Neuronal stem cell (in vitro differentiated cells): ENCODE measurements at regions not wholly inside any gene's neighbourhood (a gene's known extent, or its start where the extent isn't known, plus 50 kb on each side); places are given as distances from the start of the nearest gene placed in this dataset.

Experiments used
- DNase-seq: peaks from one replicate; pipeline ENCODE4 v3.0.0-alpha.2; 2013; ENCODE audit warnings: low spot score
- H2AFZ ChIP-seq: one replicate; pipeline ENCODE4 v1.6.1; 2013; ENCODE audit warnings: mild to moderate bottlenecking, low read length, inconsistent platforms
- H2AK5ac ChIP-seq: 2 replicates; pipeline ENCODE4 v1.6.1; 2013; ENCODE audit warnings: low read depth, mild to moderate bottlenecking, inconsistent platforms, low read length, moderate library complexity, mixed read lengths
- H2BK120ac ChIP-seq: 2 replicates; pipeline ENCODE4 v1.6.1; 2013; ENCODE audit warnings: low read depth, mild to moderate bottlenecking, inconsistent platforms, low read length, moderate library complexity, mixed read lengths
- H2BK12ac ChIP-seq: one replicate; pipeline ENCODE4 v1.6.1; 2013; ENCODE audit warnings: low read length, inconsistent platforms
- H2BK15ac ChIP-seq: 2 replicates; pipeline ENCODE4 v1.6.1; 2013; ENCODE audit warnings: mild to moderate bottlenecking, low read length, inconsistent platforms, mixed read lengths
- H2BK5ac ChIP-seq: one replicate; pipeline ENCODE4 v1.6.1; 2013; ENCODE audit warnings: inconsistent platforms, mild to moderate bottlenecking, low read length, moderate library complexity
- H3K14ac ChIP-seq: one replicate; pipeline ENCODE4 v1.6.1; 2013; ENCODE audit warnings: low read length, inconsistent platforms
- H3K18ac ChIP-seq: 2 replicates; pipeline ENCODE4 v1.6.1; 2013; ENCODE audit warnings: low read length, inconsistent platforms
- H3K23ac ChIP-seq: 2 replicates; pipeline ENCODE4 v1.6.1; 2013; ENCODE audit warnings: low read depth, mild to moderate bottlenecking, mixed read lengths, low read length, inconsistent platforms; ENCODE audit not compliant: poor library complexity
- H3K27ac ChIP-seq: replicated peaks from 3 replicates; pipeline ENCODE4 v1.5.1; 2013; ENCODE audit warnings: low read length, inconsistent platforms
- H3K27me3 ChIP-seq, 3 experiments: 2 replicates each; pipeline ENCODE4 v1.6.1; 2013; ENCODE audit warnings: low read length in 3 of 3, mild to moderate bottlenecking in 2 of 3, inconsistent platforms in 1 of 3, low read depth in 1 of 3, mixed read lengths in 1 of 3, moderate library complexity in 1 of 3; ENCODE audit not compliant: control insufficient read depth in 3 of 3, insufficient read depth in 3 of 3
- H3K36me3 ChIP-seq, 2 donors: replicated peaks in 1 of 2; 2 replicates each; pipeline ENCODE4 v1.6.1; 2013; ENCODE audit warnings: low read length in 2 of 2; ENCODE audit not compliant: control insufficient read depth in 2 of 2, insufficient read depth in 2 of 2
- H3K4ac ChIP-seq: 2 replicates; pipeline ENCODE4 v1.6.1; 2013; ENCODE audit warnings: inconsistent platforms, mild to moderate bottlenecking, low read length, moderate library complexity
- H3K4me1 ChIP-seq, 2 donors: 1 replicate in 1 of 2; 2 replicates in 1 of 2; pipeline ENCODE4 v1.6.1; 2013; ENCODE audit warnings: low read length in 2 of 2, low read depth in 1 of 2; ENCODE audit not compliant: control insufficient read depth in 2 of 2, insufficient read depth in 1 of 2
- H3K4me2 ChIP-seq: one replicate; pipeline ENCODE4 v1.6.1; 2013; ENCODE audit warnings: mild to moderate bottlenecking, low read length, inconsistent platforms; ENCODE audit not compliant: insufficient read depth, poor library complexity, severe bottlenecking
- H3K4me3 ChIP-seq, 2 donors: 2 replicates each; pipeline ENCODE4 v1.5.1; 2013; ENCODE audit warnings: low read length in 2 of 2, mild to moderate bottlenecking in 2 of 2, inconsistent platforms in 1 of 2, moderate library complexity in 1 of 2
- H3K79me1 ChIP-seq: one replicate; pipeline ENCODE4 v1.6.1; 2013; ENCODE audit warnings: low read depth, mild to moderate bottlenecking, inconsistent platforms, low read length, moderate library complexity
- H3K9ac ChIP-seq: one replicate; pipeline ENCODE4 v1.6.1; 2013; ENCODE audit warnings: mild to moderate bottlenecking, low read depth, low read length, inconsistent platforms; ENCODE audit not compliant: poor library complexity
- H3K9me3 ChIP-seq, 2 donors: replicated peaks in 1 of 2; 2 replicates each; pipeline versions ENCODE3 to v1.6.1; 2013; ENCODE audit warnings: low read length in 2 of 2, mild to moderate bottlenecking in 2 of 2, inconsistent platforms in 1 of 2, low read depth in 1 of 2, mixed read lengths in 1 of 2, moderate library complexity in 1 of 2; ENCODE audit not compliant: control insufficient read depth in 2 of 2, insufficient read depth in 1 of 2
- H4K8ac ChIP-seq: one replicate; pipeline ENCODE4 v1.6.1; 2013; ENCODE audit warnings: low read depth, mild to moderate bottlenecking, inconsistent platforms, low read length, moderate library complexity
- H4K91ac ChIP-seq: one replicate; pipeline ENCODE4 v1.6.1; 2013; ENCODE audit warnings: low read length, low read depth, mild to moderate bottlenecking, inconsistent platforms; ENCODE audit not compliant: poor library complexity
- WGBS, 2 donors: extraction: QIAGEN DNeasy Blood & Tissue Kit; methylation state at CpG; one replicate each; pipeline ENCODE4 v1.1.7; 2013; ENCODE audit warnings: missing lambda C conversion rate in 2 of 2, mixed read lengths in 1 of 2; ENCODE audit not compliant: insufficient read length in 2 of 2, insufficient replicate concordance in 1 of 2; ENCODE audit errors: extremely low coverage in 2 of 2; 5-methylcytosine and 5-hydroxymethylcytosine counted together

- Histone ChIP-seq H3K18ac (no peak overlapping the region), H2BK12ac (no peak overlapping the region), H2BK5ac (no peak overlapping the region), H3K27me3 (no peaks in the 10 kb centered on the region), H3K79me1 (no peaks in the 10 kb centered on the region), H3K9ac (no peak overlapping the region), H3K4me1 (no peaks in the 10 kb centered on the region), H3K4ac (no peak overlapping the region), H3K4me3 (no peak overlapping the region), H2AK5ac (no peak overlapping the region), H2BK15ac (no peak overlapping the region), H4K8ac (no peak overlapping the region), H3K36me3 (no peaks in the 10 kb centered on the region), H3K9me3 (no peaks in the 10 kb centered on the region), H4K91ac (no peak overlapping the region), H3K27ac (no peak overlapping the region), H3K14ac (no peak overlapping the region), H3K23ac (no peak overlapping the region), H2AFZ (no peak overlapping the region), H2BK120ac (no peak overlapping the region), H3K4me2 (no peak overlapping the region)
- DNase-seq = no peak
- no CpG with 5 or more reads among the region's 6 CpGs for WGBS, 2 donors
Observed at GRCh38 chr21:23801292-23801691, 1806.0 kb downstream of the MRPL39 start.

GRCh38 chr21:23799376-23799775, 1807.9 kb downstream of the MRPL39 start:
- H3K9ac ChIP-seq = no peak overlapping the region
- no peak overlapping the region for H4K8ac ChIP-seq
- no peak for DNase-seq
- no peaks in the 10 kb centered on the region for H3K4me1 ChIP-seq
- H2BK15ac ChIP-seq = no peak overlapping the region
- no peak overlapping the region for H2BK12ac ChIP-seq
- no peaks in the 10 kb centered on the region for H3K36me3 ChIP-seq
- no peak overlapping the region for H3K23ac ChIP-seq
- H3K27me3 ChIP-seq = no peaks in the 10 kb centered on the region
- H3K27ac ChIP-seq = no peak overlapping the region
- no peaks in the 10 kb centered on the region for H3K9me3 ChIP-seq
- no peaks in the 10 kb centered on the region for H3K79me1 ChIP-seq
- no peak overlapping the region for H3K14ac ChIP-seq
- whole genome bisulfite sequencing, 2 donors = no CpG with 5 or more reads among the region's 5 CpGs
- H3K4ac ChIP-seq = no peak overlapping the region
- H2AK5ac ChIP-seq = no peak overlapping the region
- H2BK120ac ChIP-seq = no peak overlapping the region
- H2AFZ ChIP-seq = no peak overlapping the region
- no peak overlapping the region for H3K4me2 ChIP-seq
- H4K91ac ChIP-seq = no peak overlapping the region
- H3K18ac ChIP-seq = no peak overlapping the region
- H2BK5ac ChIP-seq = no peak overlapping the region
- H3K4me3 ChIP-seq = no peak overlapping the region

- Histone ChIP-seq H3K9ac (no peak overlapping the region), H3K27ac (no peak overlapping the region), H3K36me3 (no peaks in the 10 kb centered on the region), H2AFZ (no peak overlapping the region), H3K4me3 (no peak overlapping the region), H4K91ac (no peak overlapping the region), H3K4me2 (no peak overlapping the region), H2AK5ac (no peak overlapping the region), H4K8ac (no peak overlapping the region), H3K14ac (no peak overlapping the region), H3K4me1 (no peaks in the 10 kb centered on the region), H2BK15ac (no peak overlapping the region), H3K9me3 (no peaks in the 10 kb centered on the region), H3K23ac (no peak overlapping the region), H3K18ac (no peak overlapping the region), H2BK12ac (no peak overlapping the region), H3K79me1 (no peaks in the 10 kb centered on the region), H2BK5ac (no peak overlapping the region), H3K4ac (no peak overlapping the region), H3K27me3 (no peaks in the 10 kb centered on the region), H2BK120ac (no peak overlapping the region)
- DNase-seq = no peak
- no CpG with 5 or more reads among the region's 1 CpG for WGBS, 2 donors
Observed at GRCh38 chr21:23792300-23792699, 1815.0 kb downstream of the MRPL39 start.

- no peaks in the 10 kb centered on the region for H3K79me1 ChIP-seq
- DNase-seq = no peak
- H2BK5ac ChIP-seq = no peak overlapping the region
- no peak overlapping the region for H3K18ac ChIP-seq
- H2AK5ac ChIP-seq = no peak overlapping the region
- no peaks in the 10 kb centered on the region for H3K4me1 ChIP-seq
- no peak overlapping the region for H3K27ac ChIP-seq
- no peak overlapping the region for H3K9ac ChIP-seq
- no peak overlapping the region for H3K4me3 ChIP-seq
- H4K8ac ChIP-seq = no peak overlapping the region
- no peak overlapping the region for H4K91ac ChIP-seq
- no CpG with 5 or more reads among the region's 1 CpG for WGBS, 2 donors
- no peaks in the 10 kb centered on the region for H3K9me3 ChIP-seq
- no peak overlapping the region for H2AFZ ChIP-seq
- no peaks in the 10 kb centered on the region for H3K27me3 ChIP-seq
- H3K4me2 ChIP-seq = no peak overlapping the region
- no peak overlapping the region for H3K23ac ChIP-seq
- H2BK120ac ChIP-seq = no peak overlapping the region
- no peak overlapping the region for H2BK15ac ChIP-seq
- no peak overlapping the region for H2BK12ac ChIP-seq
- H3K14ac ChIP-seq = no peak overlapping the region
- H3K4ac ChIP-seq = no peak overlapping the region
- H3K36me3 ChIP-seq = no peaks in the 10 kb centered on the region
Observed at GRCh38 chr21:23789864-23790263, 1817.4 kb downstream of the MRPL39 start.
